ENCODE measurements at regions not wholly inside any gene's neighbourhood (a gene's known extent, or its start where the extent isn't known, plus 50 kb on each side); places are given as distances from the start of the nearest gene placed in this dataset.
"Not testable (repeated sequence)": the region's sequence is repeated elsewhere in the genome, so short reads cannot be mapped to it uniquely, and the experiment has no call there.

GRCh38 chr14:52202151-52202550 lies 65.3 kb upstream of the PTGDR start:
- in situ Hi-C loops (cut with HindIII; ENCODE audit: low pct_unique_long_range_greater_than_20kb, low sequenced_read_pairs): no loop called here
- TF ChIP-seq JUND (IDR thresholded peaks at IDR 0.05; ENCODE audit: low read depth): no peak

GRCh38 chr14:52190337-52190931 lies 77.1 kb upstream of the PTGDR start:
- no peak for DNase-seq (ENCODE audit: low read depth in 1 of 2, low spot score in 1 of 2)
- in situ Hi-C loops (cut with HindIII; ENCODE audit: low pct_unique_long_range_greater_than_20kb, low sequenced_read_pairs): no loop called here
- TF ChIP-seq JUND (IDR thresholded peaks at IDR 0.05; ENCODE audit: low read depth): no peak

More at GRCh38 chr14:52202151-52202550, 65.3 kb upstream of the PTGDR start:
- no peak for DNase-seq (ENCODE audit: low read depth in 1 of 2, low spot score in 1 of 2)

- no peak for TF ChIP-seq JUND (IDR thresholded peaks at IDR 0.05; ENCODE audit: low read depth)
- in situ Hi-C loops (cut with HindIII; ENCODE audit: low pct_unique_long_range_greater_than_20kb, low sequenced_read_pairs): no loop called here
- DNase-seq (ENCODE audit: low read depth in 1 of 2, low spot score in 1 of 2): no peak
These were observed 78.2 kb upstream of the PTGDR start for GRCh38 chr14:52189325-52189724.

GRCh38 chr14:52188381-52188780 lies 79.1 kb upstream of the PTGDR start:
- DNase-seq (ENCODE audit: low read depth in 1 of 2, low spot score in 1 of 2): no peak
- in situ Hi-C loops (cut with HindIII; ENCODE audit: low pct_unique_long_range_greater_than_20kb, low sequenced_read_pairs): no loop called here
- TF ChIP-seq JUND (IDR thresholded peaks at IDR 0.05; ENCODE audit: low read depth): no peak

GRCh38 chr14:52185178-52185577 lies 82.3 kb upstream of the PTGDR start:
- in situ Hi-C loops (cut with HindIII; ENCODE audit: low pct_unique_long_range_greater_than_20kb, low sequenced_read_pairs): no loop called here
- no peak for TF ChIP-seq JUND (IDR thresholded peaks at IDR 0.05; ENCODE audit: low read depth)
- DNase-seq (ENCODE audit: low read depth in 1 of 2, low spot score in 1 of 2): no peak

GRCh38 chr14:52182853-52183252 lies 84.6 kb upstream of the PTGDR start:
- in situ Hi-C loops (cut with HindIII; ENCODE audit: low pct_unique_long_range_greater_than_20kb, low sequenced_read_pairs): no loop called here
- no peak for DNase-seq (ENCODE audit: low read depth in 1 of 2, low spot score in 1 of 2)
- TF ChIP-seq JUND (IDR thresholded peaks at IDR 0.05; ENCODE audit: low read depth): no peak

- in situ Hi-C loops (cut with HindIII; ENCODE audit: low pct_unique_long_range_greater_than_20kb, low sequenced_read_pairs): no loop called here
- DNase-seq (ENCODE audit: low read depth in 1 of 2, low spot score in 1 of 2): no peak
These were observed 88.2 kb upstream of the PTGDR start for GRCh38 chr14:52179141-52179790.

GRCh38 chr14:52175982-52176502 lies 91.5 kb upstream of the PTGDR start:
- DNase-seq (ENCODE audit: low read depth in 1 of 2, low spot score in 1 of 2): no peak
- no peak for TF ChIP-seq JUND (IDR thresholded peaks at IDR 0.05; ENCODE audit: low read depth)
- in situ Hi-C loops (cut with HindIII; ENCODE audit: low pct_unique_long_range_greater_than_20kb, low sequenced_read_pairs): no loop called here

More at GRCh38 chr14:52179141-52179790, 88.2 kb upstream of the PTGDR start:
- no peak for TF ChIP-seq JUND (IDR thresholded peaks at IDR 0.05; ENCODE audit: low read depth)

GRCh38 chr14:52171932-52172331 lies 95.6 kb upstream of the PTGDR start:
- DNase-seq (ENCODE audit: low read depth in 1 of 2, low spot score in 1 of 2): peak in 1 of 2 experiments; percentile 10
- in situ Hi-C loops (cut with HindIII; ENCODE audit: low pct_unique_long_range_greater_than_20kb, low sequenced_read_pairs): not testable (repeated sequence)

- no peak for DNase-seq (ENCODE audit: low read depth in 1 of 2, low spot score in 1 of 2)
- in situ Hi-C loops (cut with HindIII; ENCODE audit: low pct_unique_long_range_greater_than_20kb, low sequenced_read_pairs): no loop called here
- no peak for TF ChIP-seq JUND (IDR thresholded peaks at IDR 0.05; ENCODE audit: low read depth)
These were observed 98.0 kb upstream of the NID2 start for GRCh38 chr14:52166822-52167221.

- no peak for TF ChIP-seq JUND (IDR thresholded peaks at IDR 0.05; ENCODE audit: low read depth)
- in situ Hi-C loops (cut with HindIII; ENCODE audit: low pct_unique_long_range_greater_than_20kb, low sequenced_read_pairs): no loop called here
- no peak for DNase-seq (ENCODE audit: low read depth in 1 of 2, low spot score in 1 of 2)
These were observed 86.9 kb upstream of the NID2 start for GRCh38 chr14:52155651-52156213.

GRCh38 chr14:52154992-52155650 lies 86.3 kb upstream of the NID2 start:
- no peak for TF ChIP-seq JUND (IDR thresholded peaks at IDR 0.05; ENCODE audit: low read depth)
- DNase-seq (ENCODE audit: low read depth in 1 of 2, low spot score in 1 of 2): no peak
- in situ Hi-C loops (cut with HindIII; ENCODE audit: low pct_unique_long_range_greater_than_20kb, low sequenced_read_pairs): no loop called here

GRCh38 chr14:52153939-52154338 lies 85.1 kb upstream of the NID2 start:
- TF ChIP-seq JUND (IDR thresholded peaks at IDR 0.05; ENCODE audit: low read depth): no peak
- no peak for DNase-seq (ENCODE audit: low read depth in 1 of 2, low spot score in 1 of 2)
- in situ Hi-C loops (cut with HindIII; ENCODE audit: low pct_unique_long_range_greater_than_20kb, low sequenced_read_pairs): no loop called here

Measured in T47D (cell line).